Pancreas (tissue), 10 donors: ENCODE measurements at regions not wholly inside any gene's neighbourhood (a gene's known extent, or its start where the extent isn't known, plus 50 kb on each side); places are given as distances from the start of the nearest gene placed in this dataset.

ENCODE experiments used
- ATAC-seq, 4 donors: fragments of 200-7000 bp; cut with Tn5 transposase; one replicate each; pipeline versions ENCODE4 v1.8.0 to v1.9.1; 2020; ENCODE audit warnings: mild to moderate bottlenecking in 4 of 4, moderate library complexity in 4 of 4
- DNase-seq, 6 donors: peaks; one replicate each; pipeline ENCODE4 v3.0.0-alpha.2; 2020
- FAIRE-seq: peaks from 2 replicates; lab custom pipeline; 2012; peaks lifted over from hg19 to GRCh38; lab: Jason Lieb, UNC
- H3K27ac ChIP-seq, 4 donors: fragments of 200-600 bp; sonication (generic); 1 replicate in 3 of 4; 2 replicates in 1 of 4; pipeline versions ENCODE4 v1.5.0 to v1.8.0; 2020
- H3K27me3 ChIP-seq, 4 donors: fragments of 200-600 bp; one replicate each; pipeline ENCODE4 v1.8.0; 2021
- H3K36me3 ChIP-seq, 3 donors: fragments of 200-600 bp; sonication (generic) in 1 of 3; one replicate each; pipeline versions ENCODE4 v1.5.0 to v1.8.0; 2020 to 2021
- H3K4me1 ChIP-seq, 3 donors: fragments of 200-600 bp; one replicate each; pipeline ENCODE4 v1.8.0; 2021
- H3K4me3 ChIP-seq, 4 donors: fragments of 200-600 bp; sonication (generic) in 2 of 4; one replicate each; pipeline versions ENCODE4 v1.5.0 to v1.8.0; 2020 to 2021
- H3K9me3 ChIP-seq, 4 donors: fragments of 200-600 bp; one replicate each; pipeline ENCODE4 v1.8.0; 2021
- WGBS, 2 donors: extraction: QIAGEN DNeasy Blood & Tissue Kit; methylation state at CpG; one replicate each; pipeline ENCODE4 v1.1.7; 2013; 5-methylcytosine and 5-hydroxymethylcytosine counted together
- intact Hi-C, 3 donors: fragments of 100-400 bp; cut with DNase I; formaldehyde crosslinking; loops; one replicate each; pipeline versions ENCODE4 v1.11.1 to v1.14.2; 2022
- TF ChIP-seq, protein P1 (sequence below), 4 donors: fragments of 200-600 bp; sonication (generic) in 3 of 4; IDR thresholded peaks; one replicate each; pipeline versions ENCODE4 v1.5.0 to v1.8.0; 2021; ENCODE audit warnings: antibody characterized with exemption in 4 of 4
- donor health status: healthy with polysubstance abuse.
- donor health status: DM: no; HTN: no; CAD: no; lungs with moderate emphysema.
- donor health status: DM: no; HTN: no; CAD: no.
- donor health status: control.
- donor health status: control.
- donor health status: Bipolar disorder and iron deficiency.
- donor health status: DM: yes; HTN: yes; CAD: no.
- donor health status: DM: no; HTN: no; CAD: no.
- donor health status: DM: no; HTN: no; CAD: no.
- donor health status: DM: yes; HTN: yes; CAD: no.

DNA sequence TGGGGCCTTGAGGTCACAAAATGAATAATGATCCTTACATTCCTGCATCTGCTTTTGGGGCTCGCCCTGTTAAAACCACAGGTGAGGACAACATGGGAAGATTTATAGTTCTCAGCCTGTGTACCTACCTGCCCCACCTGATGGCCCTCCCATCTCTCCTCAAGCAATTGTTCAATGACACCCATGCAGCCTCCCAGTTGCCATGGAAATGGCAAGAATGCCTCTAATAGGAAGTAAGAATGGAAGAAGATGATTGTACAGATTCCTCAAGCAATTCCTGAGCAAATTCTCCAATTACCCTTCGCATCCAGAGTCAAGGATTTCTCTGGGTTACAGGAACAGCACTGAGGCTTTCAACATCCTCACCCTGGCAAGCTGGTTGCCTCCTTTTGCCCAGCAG is 78.6 kb upstream of the CCL2 start:
- WGBS, 2 donors = 70 to 82% methylated on average over 2 of the region's 2 CpGs
- FAIRE-seq (no peak), DNase-seq (no peak), ATAC-seq (no peak)
- H3K9me3 ChIP-seq = no peaks in the 10 kb centered on the region
- H3K4me1 ChIP-seq = no peaks in the 10 kb centered on the region
- H3K36me3 ChIP-seq = no peaks in the 10 kb centered on the region
- intact Hi-C loops = no loop called here
- H3K27ac ChIP-seq = no peak overlapping the region
- TF ChIP-seq, protein P1, sequence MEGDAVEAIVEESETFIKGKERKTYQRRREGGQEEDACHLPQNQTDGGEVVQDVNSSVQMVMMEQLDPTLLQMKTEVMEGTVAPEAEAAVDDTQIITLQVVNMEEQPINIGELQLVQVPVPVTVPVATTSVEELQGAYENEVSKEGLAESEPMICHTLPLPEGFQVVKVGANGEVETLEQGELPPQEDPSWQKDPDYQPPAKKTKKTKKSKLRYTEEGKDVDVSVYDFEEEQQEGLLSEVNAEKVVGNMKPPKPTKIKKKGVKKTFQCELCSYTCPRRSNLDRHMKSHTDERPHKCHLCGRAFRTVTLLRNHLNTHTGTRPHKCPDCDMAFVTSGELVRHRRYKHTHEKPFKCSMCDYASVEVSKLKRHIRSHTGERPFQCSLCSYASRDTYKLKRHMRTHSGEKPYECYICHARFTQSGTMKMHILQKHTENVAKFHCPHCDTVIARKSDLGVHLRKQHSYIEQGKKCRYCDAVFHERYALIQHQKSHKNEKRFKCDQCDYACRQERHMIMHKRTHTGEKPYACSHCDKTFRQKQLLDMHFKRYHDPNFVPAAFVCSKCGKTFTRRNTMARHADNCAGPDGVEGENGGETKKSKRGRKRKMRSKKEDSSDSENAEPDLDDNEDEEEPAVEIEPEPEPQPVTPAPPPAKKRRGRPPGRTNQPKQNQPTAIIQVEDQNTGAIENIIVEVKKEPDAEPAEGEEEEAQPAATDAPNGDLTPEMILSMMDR (IDR thresholded peaks at IDR 0.05) = no peak
- H3K4me3 ChIP-seq = no peak overlapping the region
- peaks cover 0 to 12% (median 0%) of the 10 kb centered on the region in 4 donors for H3K27me3 ChIP-seq

DNA sequence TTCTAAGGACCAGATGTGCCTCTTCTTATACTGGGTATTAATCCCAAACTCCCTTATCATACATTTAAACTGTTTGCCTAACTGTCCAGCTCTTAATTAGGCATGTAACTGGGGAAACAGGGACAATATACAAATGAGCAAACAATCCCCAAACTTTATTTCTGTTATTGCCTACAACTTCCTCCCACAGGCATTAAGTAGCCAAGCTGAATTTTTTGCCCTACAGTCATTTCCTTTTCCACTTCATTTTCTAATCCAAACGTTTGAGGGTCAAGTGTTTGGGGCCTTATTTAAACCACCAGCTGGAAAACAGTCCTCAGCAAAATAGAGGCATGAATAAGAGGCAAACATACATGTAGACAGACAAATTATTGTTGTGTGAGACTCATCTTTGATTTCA is 77.4 kb upstream of the CCL2 start:
- Histone ChIP-seq H3K9me3 (no peaks in the 10 kb centered on the region), H3K36me3 (no peaks in the 10 kb centered on the region), H3K4me1 (no peaks in the 10 kb centered on the region), H3K27me3 (peaks cover 0 to 12% (median 0%) of the 10 kb centered on the region in 4 donors), H3K27ac (no peak overlapping the region), H3K4me3 (no peak overlapping the region)
- TF ChIP-seq, protein P1 (IDR thresholded peaks at IDR 0.05) = no peak
- intact Hi-C loops = no loop called here
- ATAC-seq (no peak), FAIRE-seq (no peak), DNase-seq (no peak)
- WGBS, 2 donors = 0 to 2% methylated on average over 1 of the region's 1 CpG

DNA sequence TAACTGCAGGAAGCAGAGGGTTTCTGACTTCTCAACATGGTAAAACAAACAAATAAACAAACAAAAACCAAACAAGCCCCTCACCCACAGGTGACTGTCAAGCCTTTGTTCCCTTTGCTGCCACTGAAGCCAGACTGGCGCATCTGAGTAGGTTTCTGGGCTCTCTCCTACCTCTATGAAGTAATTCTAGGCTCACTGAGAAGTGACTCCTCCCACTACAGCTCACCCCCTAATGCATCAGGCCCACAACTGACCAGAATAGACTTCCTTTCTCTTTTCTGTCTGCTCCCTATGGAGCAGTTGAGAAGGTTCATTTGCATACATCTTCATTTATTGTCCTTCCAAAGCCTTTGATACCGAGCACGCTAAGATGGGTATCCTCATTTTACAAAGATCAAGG is 77.0 kb upstream of the CCL2 start:
- 50 to 52% methylated on average over 3 of the region's 3 CpGs for WGBS, 2 donors
- Histone ChIP-seq H3K4me1 (no peaks in the 10 kb centered on the region), H3K36me3 (no peaks in the 10 kb centered on the region), H3K27me3 (peaks cover 0 to 12% (median 0%) of the 10 kb centered on the region in 4 donors), H3K9me3 (no peaks in the 10 kb centered on the region), H3K27ac (no peak overlapping the region), H3K4me3 (no peak overlapping the region)
- ATAC-seq (no peak), FAIRE-seq (no peak), DNase-seq (no peak)
- intact Hi-C loops = no loop called here
- TF ChIP-seq, protein P1 (IDR thresholded peaks at IDR 0.05) = no peak

DNA sequence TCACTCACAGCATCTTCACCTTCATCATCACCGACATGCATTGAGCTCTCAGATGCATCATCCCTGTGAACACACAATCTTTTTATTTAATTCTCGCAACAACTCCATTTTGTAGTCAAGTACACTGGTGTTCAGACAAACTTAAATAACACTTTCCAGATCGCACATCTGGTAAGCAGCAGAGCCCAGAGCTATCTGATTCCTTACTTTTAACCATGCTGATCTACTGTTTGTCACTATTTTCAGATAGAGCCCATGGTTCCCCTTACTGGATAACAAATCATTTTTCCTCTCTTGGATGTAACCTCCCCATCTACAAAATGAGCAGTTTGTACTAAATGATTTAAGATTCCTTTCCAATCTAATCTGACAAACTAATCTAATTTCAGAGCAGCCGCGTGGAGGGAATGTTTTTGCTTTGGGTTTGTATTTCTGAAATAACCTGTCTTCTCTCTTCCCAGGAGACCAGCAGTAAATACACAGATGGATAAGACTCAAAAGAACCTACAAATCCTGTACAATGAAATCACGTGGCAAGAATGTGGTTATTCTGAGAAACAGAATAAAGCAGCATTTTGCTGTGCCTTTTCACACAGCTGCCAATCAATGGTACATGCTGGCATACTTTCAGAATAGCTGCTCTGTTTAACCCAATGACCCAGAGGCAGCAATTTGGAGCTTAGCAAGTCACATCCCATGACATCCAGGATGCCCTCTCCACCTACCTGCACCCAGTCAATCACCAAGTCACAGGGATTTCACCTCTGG is 72.9 kb upstream of the CCL2 start:
- intact Hi-C loops = no loop called here
- 35 to 36% methylated on average over 6 of the region's 6 CpGs for WGBS, 2 donors
- TF ChIP-seq, protein P1 (IDR thresholded peaks at IDR 0.05) = no peak
- H3K27me3 ChIP-seq = peaks cover 0 to 12% (median 0%) of the 10 kb centered on the region in 4 donors
- FAIRE-seq (no peak), DNase-seq (no peak), ATAC-seq (no peak)
- no peaks in the 10 kb centered on the region for H3K4me1 ChIP-seq
- H3K4me3 ChIP-seq = no peak overlapping the region
- no peaks in the 10 kb centered on the region for H3K9me3 ChIP-seq
- no peak overlapping the region for H3K27ac ChIP-seq
- H3K36me3 ChIP-seq = no peaks in the 10 kb centered on the region

DNA sequence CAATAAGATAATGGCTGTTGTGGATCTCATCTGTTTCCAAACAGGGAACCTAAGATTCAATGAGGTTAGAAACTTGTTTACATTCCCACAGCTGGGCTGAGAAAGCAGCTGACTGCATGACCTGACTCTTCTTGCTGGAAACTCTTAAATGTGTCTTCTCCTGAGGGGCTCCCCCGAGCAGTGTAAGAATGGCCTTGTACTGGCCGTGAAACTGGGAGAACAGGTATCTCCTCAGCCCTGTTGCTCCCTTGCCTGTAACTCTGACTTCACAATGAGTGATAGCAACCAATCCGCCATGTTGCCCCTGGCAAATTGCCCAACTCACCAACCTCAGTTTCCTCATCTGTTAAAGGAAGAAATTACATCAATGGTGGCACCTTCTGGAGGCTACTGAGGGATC is 59.1 kb upstream of the CCL2 start:
- no peak overlapping the region for H3K27ac ChIP-seq
- H3K9me3 ChIP-seq = no peaks in the 10 kb centered on the region
- ATAC-seq (no peak), FAIRE-seq (no peak), DNase-seq (no peak)
- H3K27me3 ChIP-seq = peaks cover 0 to 64% (median 19%) of the 10 kb centered on the region in 4 donors
- H3K4me3 ChIP-seq = no peak overlapping the region
- TF ChIP-seq, protein P1 (IDR thresholded peaks at IDR 0.05) = no peak
- H3K36me3 ChIP-seq = no peaks in the 10 kb centered on the region
- WGBS, 2 donors = 37 to 38% methylated on average over 3 of the region's 3 CpGs
- H3K4me1 ChIP-seq = peaks cover 0 to 4% (median 0%) of the 10 kb centered on the region in 3 donors
- intact Hi-C loops = no loop called here
